ENCODE measurements at regions not wholly inside any gene's neighbourhood (a gene's known extent, or its start where the extent isn't known, plus 50 kb on each side); places are given as distances from the start of the nearest gene placed in this dataset.

GRCh38 chrX:39837688-39838087 lies 260.1 kb downstream of the BCOR start:
- no peak overlapping the region for H3K4me3 Mint-ChIP-seq
- ATAC-seq: no peak
- CTCF ChIA-PET: interaction anchor here (1.9 kb wide), 1 partner anchor 16 kb away, joined by 5 read pairs; no protein-coding TSS in a partner anchor
- peaks cover 6% of the 10 kb centered on the region for H3K4me1 Mint-ChIP-seq (ENCODE audit: low read depth)
- H3K9me3 Mint-ChIP-seq: no peaks in the 10 kb centered on the region
- no peak overlapping the region for H3K27ac Mint-ChIP-seq
- DNase-seq: no peak
- TF ChIP-seq CTCF (IDR thresholded peaks at IDR 0.05): no peak
- no peaks in the 10 kb centered on the region for H3K36me3 Mint-ChIP-seq (ENCODE audit: low read depth)
- intact Hi-C loops (cut with micrococcal nuclease): no loop called here
- POLR2A ChIA-PET: no interaction called here
- no peaks in the 10 kb centered on the region for H3K27me3 Mint-ChIP-seq

- ChIA-PET CTCF (interaction anchor here (1.4 to 1.9 kb wide), 2 partner anchors 12 to 15 kb away, joined by 5 to 6 read pairs; no protein-coding TSS in a partner anchor), POLR2A (no interaction called here)
- intact Hi-C loops (cut with micrococcal nuclease): no loop called here
- Mint-ChIP-seq H3K27ac (no peak overlapping the region), H3K4me1 (ENCODE audit: low read depth) (peaks cover 5% of the 10 kb centered on the region), H3K4me3 (no peak overlapping the region), H3K27me3 (no peaks in the 10 kb centered on the region), H3K36me3 (ENCODE audit: low read depth) (no peaks in the 10 kb centered on the region), H3K9me3 (no peaks in the 10 kb centered on the region)
- DNase-seq: no peak
- ATAC-seq: no peak
- no peak for TF ChIP-seq CTCF (IDR thresholded peaks at IDR 0.05)
Measured at GRCh38 chrX:39839371-39839770, 258.4 kb downstream of the BCOR start.

- DNase-seq (no peak), ATAC-seq (no peak)
- H3K9me3 Mint-ChIP-seq: no peaks in the 10 kb centered on the region
- no peaks in the 10 kb centered on the region for H3K27me3 Mint-ChIP-seq
- H3K4me1 Mint-ChIP-seq (ENCODE audit: low read depth): no peaks in the 10 kb centered on the region
- TF ChIP-seq CTCF (IDR thresholded peaks at IDR 0.05): no peak
- H3K27ac Mint-ChIP-seq: no peak overlapping the region
- no peak overlapping the region for H3K4me3 Mint-ChIP-seq
- intact Hi-C loops (cut with micrococcal nuclease): no loop called here
- POLR2A ChIA-PET: interaction anchor here (1.1 kb wide), 1 partner anchor 10 kb away, joined by 3 read pairs; no protein-coding TSS in a partner anchor
- CTCF ChIA-PET: interaction anchor here (1.4 to 1.9 kb wide), 2 partner anchors 11 to 14 kb away, joined by 5 to 6 read pairs; no protein-coding TSS in a partner anchor
- no peaks in the 10 kb centered on the region for H3K36me3 Mint-ChIP-seq (ENCODE audit: low read depth)
Measured at GRCh38 chrX:39840133-39840532, 257.6 kb downstream of the BCOR start.

- Mint-ChIP-seq H3K27me3 (no peaks in the 10 kb centered on the region), H3K4me3 (no peak overlapping the region), H3K36me3 (ENCODE audit: low read depth) (no peaks in the 10 kb centered on the region), H3K4me1 (ENCODE audit: low read depth) (no peaks in the 10 kb centered on the region), H3K27ac (no peak overlapping the region), H3K9me3 (no peaks in the 10 kb centered on the region)
- intact Hi-C loops (cut with micrococcal nuclease): no loop called here
- DNase-seq (no peak), ATAC-seq (no peak)
- ChIA-PET POLR2A (interaction anchor here (1.1 kb wide), 1 partner anchor 9 kb away, joined by 3 read pairs; no protein-coding TSS in a partner anchor), CTCF (no interaction called here)
- TF ChIP-seq CTCF (IDR thresholded peaks at IDR 0.05): no peak
Measured at GRCh38 chrX:39840581-39841093, 257.1 kb downstream of the BCOR start.

- H3K4me3 Mint-ChIP-seq: no peak overlapping the region
- intact Hi-C loops (cut with micrococcal nuclease): no loop called here
- no peaks in the 10 kb centered on the region for H3K36me3 Mint-ChIP-seq (ENCODE audit: low read depth)
- no peak overlapping the region for H3K27ac Mint-ChIP-seq
- ChIA-PET POLR2A (no interaction called here), CTCF (no interaction called here)
- no peaks in the 10 kb centered on the region for H3K4me1 Mint-ChIP-seq (ENCODE audit: low read depth)
- TF ChIP-seq CTCF (IDR thresholded peaks at IDR 0.05): no peak
- H3K9me3 Mint-ChIP-seq: no peaks in the 10 kb centered on the region
- DNase-seq (no peak), ATAC-seq (no peak)
- H3K27me3 Mint-ChIP-seq: no peaks in the 10 kb centered on the region
Measured at GRCh38 chrX:39841604-39842003, 256.2 kb downstream of the BCOR start.
